GM19043 (cell line): ENCODE measurements at regions not wholly inside any gene's neighbourhood (a gene's known extent, or its start where the extent isn't known, plus 50 kb on each side); places are given as distances from the start of the nearest gene placed in this dataset.
"Not testable (repeated sequence)": the region's sequence is repeated elsewhere in the genome, so short reads cannot be mapped to it uniquely, and the experiment has no call there.

ENCODE experiments used
- ATAC-seq: cut with Tn5 transposase; IDR thresholded peaks from one replicate; pipeline ENCODE4 v1.9.1; 2021; ENCODE audit warnings: low read depth; ENCODE audit not compliant: unreplicated experiment

DNA sequence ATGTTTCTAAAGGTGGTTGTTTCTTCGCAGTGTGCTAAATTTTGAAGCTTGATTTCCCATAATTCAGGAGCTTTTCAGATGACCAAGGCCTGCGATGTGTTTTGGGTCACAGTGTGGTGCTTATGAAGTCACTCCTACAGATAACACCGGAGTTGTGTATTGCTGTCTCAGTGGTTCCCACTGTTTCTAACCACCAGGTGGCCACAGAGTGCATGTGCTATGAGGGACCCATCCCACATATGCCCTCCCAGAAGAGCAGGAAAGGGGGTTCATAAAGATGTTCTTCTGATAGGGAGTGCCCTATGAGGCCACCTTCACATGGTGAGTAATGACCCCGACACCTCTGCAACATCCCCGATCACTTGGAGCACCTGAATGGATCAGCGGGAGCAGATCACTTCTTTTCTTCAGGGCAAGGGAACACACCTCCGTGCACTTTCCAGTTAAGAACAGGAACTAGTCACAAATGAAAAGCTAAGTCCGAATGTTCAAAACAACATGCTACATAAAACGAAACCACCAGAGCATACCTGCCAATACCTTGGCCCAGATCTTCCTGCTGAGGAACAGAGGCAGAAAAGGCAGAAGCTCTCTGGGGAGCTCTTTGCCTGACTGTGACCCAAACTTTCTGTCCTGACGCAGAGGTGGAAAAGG is 262.1 kb downstream of the FAM72C start:
- not testable (repeated sequence) for ATAC-seq

DNA sequence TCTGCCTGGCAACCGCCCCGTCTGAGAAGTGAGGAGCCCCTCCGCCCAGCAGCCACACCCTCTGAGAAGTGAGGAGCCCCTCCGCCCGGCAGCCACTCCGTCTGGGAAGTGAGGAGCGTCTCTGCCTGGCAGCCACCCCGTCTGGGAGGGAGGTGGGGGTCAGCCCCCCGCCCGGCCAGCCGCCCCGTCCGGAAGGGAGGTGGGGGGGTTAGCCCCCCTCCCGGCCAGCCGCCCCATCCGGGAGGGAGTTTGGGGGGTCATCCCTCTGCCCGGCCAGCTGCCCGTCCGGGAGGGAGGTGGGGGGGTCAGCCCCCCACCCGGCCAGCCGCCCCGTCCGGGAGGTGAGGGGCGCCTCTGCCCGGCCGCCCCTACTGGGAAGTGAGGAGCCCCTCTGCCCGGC is 269.0 kb downstream of the FAM72C start:
- ATAC-seq: not testable (repeated sequence)

GRCh38 chr1:143699731-143700130 is 272.1 kb downstream of the FAM72C start:
- ATAC-seq: no peak

DNA sequence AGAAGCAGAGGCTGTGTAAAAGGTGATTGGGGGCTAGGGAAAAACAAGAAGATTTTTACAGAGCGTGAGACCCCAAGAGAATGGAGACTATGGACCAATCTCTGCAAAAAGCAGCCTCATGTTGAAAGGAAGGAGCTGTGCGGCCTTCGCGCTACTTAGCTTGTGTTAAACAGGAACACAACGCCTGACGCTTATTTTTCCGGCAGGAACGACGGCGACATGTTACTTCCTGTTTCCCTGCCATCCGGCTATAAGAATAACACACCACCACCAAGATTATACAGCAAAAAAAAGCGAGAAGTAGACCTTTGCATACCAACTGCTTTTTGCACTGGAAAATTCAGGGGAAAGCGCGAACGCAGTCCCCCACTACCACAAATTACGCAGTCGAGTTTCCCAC is 272.7 kb downstream of the FAM72C start:
- no peak for ATAC-seq

GRCh38 chr1:143698016-143698415 is 273.8 kb downstream of the FAM72C start:
- no peak for ATAC-seq

GRCh38 chr1:143694085-143694484 is 277.7 kb downstream of the FAM72C start:
- no peak for ATAC-seq

GRCh38 chr1:143691971-143692529 is 279.7 kb downstream of the FAM72C start:
- no peak for ATAC-seq

DNA sequence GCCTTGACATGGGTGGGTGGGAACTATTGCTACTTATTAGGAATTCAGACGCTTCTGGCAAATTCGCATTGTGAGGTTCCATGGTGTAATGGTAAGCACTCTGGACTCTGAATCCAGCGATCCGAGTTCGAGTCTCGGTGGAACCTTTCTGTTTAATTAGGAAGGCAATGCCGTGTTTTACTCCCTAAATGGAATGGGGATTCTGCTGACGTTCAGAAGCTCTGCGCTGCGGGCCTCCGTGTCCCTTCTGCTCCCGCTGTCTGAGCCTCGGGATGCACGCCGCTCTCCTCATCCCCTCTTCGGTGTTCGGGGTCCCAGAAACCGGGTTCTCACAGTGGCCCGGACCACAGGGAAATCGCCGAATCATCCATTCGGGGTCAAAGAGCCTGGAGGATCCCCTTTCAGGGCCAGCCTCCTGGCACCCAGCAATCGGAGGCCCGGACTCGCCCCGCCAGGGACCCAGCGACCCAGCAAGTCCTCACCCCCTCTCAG is 280.3 kb downstream of the FAM72C start:
- no peak for ATAC-seq

DNA sequence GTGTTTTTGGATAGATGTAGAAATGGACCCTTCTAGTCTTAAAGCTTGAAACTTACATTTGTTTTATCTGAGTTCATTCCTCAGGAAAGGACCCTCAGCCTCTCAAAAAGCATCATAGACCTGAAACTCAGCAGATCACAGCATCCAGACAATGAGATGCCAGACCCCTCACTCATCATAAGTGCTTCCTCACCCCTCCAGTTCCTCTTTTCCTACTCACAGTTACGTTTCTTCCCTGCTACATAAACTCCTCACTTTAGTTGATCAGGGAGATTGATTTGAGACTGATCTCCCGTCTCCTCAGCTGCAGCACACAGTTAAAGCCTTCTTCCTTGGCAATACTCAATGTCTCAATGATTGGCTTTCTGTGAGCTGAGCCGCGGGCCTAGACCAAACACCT is 282.0 kb downstream of the FAM72C start:
- ATAC-seq: no peak

- no peak for ATAC-seq
Measured at GRCh38 chr1:143680304-143680703, 291.5 kb downstream of the FAM72C start.

DNA sequence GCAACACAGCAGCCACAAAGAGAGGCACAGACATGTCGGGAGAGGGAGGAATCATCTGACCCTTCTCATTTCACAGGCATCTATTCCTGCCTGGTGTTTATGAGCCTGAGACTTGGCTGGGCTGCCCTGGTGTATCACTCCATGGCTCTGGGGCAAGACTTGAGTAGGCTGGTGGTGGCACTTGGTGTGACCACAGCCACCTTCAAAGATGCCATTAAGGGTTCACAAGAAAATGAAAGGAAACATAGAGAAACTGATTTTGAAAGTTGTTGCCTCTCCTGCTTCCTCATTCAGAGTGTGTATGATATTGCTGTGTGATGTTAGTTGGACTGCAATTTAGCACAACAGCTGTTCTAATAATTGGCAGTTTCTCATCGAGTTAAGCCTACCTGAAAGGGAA is 298.8 kb downstream of the FAM72C start:
- no peak for ATAC-seq

GRCh38 chr1:143667730-143668129 is 304.1 kb downstream of the FAM72C start:
- ATAC-seq: no peak

DNA sequence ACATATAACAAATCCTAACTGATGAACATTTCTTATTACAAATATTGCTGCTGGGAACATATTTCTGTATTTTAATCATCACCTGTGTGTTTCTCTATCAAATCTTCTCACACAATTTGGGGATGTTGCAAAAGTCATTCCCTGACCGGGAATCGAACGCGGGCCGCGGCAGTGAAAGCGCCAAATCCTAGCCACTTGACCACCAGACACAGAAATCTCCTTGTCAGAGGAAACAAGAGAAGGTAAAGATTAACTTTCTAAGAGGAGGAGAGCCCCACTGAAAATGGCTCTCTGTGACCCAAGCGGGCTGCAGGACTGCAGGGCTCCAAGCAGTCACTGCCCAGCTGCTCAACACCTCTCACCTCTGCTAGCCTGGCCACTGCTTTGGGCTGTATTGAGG is 304.9 kb downstream of the FAM72C start:
- no peak for ATAC-seq

GRCh38 chr1:143665606-143666005 is 306.2 kb downstream of the FAM72C start:
- no peak for ATAC-seq

DNA sequence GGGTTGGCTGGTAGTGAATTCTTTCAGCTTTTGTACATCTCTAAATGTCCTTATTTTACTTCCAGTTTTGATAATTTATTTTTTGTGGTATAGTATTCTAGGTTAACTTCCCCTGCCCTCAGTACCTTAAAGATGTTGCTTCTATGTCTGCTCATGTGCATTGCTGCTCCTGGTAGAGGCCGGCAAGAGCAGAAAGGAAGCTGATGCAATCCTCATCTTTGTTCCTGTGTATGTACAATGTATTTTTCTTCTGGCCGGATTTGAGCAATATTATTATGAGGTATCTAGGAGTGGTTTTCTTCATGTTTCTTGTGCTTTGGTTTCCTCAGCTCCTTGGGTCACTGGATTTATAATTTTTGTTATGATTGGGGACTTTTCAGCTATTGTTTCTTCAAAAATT is 308.7 kb downstream of the FAM72C start:
- ATAC-seq: not testable (repeated sequence)

GRCh38 chr1:143661418-143662101 is 310.2 kb downstream of the FAM72C start:
- ATAC-seq: no peak

DNA sequence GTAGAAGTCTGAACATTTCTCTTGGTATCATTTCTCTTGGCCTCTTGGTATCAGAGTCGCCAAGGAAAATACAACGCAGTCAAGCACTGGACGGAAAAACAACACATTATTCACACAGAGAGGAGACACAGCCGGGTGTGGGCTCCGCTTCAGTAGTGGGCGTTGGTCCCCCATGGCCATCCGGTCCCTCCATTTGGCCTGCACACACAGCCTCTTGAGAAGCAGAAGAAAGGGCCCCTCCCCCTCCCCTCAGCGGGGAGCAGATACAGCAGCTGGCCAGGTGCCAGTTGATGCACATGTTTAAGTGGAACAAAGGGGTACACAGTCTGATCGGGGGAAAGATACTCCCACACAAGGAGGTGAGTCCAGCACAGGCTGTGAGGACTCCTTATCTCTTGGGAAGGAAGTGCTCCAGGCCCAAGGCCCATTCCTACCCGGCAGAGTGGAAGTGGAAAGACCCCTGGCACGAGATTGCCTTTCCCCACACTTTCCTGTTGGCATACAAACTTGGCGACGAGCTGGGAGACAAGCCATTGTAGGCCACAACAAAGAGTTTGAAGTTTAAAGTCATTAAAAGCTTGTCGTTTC is 311.3 kb downstream of the FAM72C start:
- no peak for ATAC-seq

GRCh38 chr1:143653429-143653802 is 318.4 kb downstream of the FAM72C start:
- no peak for ATAC-seq

- ATAC-seq: no peak
Measured at GRCh38 chr1:143652744-143653428, 318.9 kb downstream of the FAM72C start.

DNA sequence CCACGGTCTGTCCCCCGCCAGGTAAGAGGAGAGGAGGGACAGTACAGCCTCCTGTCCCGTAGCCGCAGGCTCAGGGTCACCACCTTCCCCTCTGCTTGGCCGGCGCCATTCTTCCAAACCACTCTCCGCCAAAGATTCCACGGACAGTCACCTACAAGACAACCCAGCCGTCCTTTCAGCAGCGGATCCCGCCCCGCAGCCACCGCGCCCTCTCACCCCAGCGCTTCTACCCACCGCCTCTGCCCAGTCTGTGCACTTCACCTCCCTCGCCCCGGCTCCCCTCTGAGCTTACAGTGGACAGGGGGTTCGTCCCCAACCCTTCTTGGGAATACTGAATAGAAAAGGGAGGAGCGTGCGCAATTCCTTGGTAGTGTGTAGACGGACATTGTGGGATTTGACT is 319.6 kb downstream of the FAM72C start:
- ATAC-seq: no peak
